Heart left ventricle (tissue), 13 donors: ENCODE measurements at regions not wholly inside any gene's neighbourhood (a gene's known extent, or its start where the extent isn't known, plus 50 kb on each side); places are given as distances from the start of the nearest gene placed in this dataset.

Experiments used
- POLR2A ChIP-seq, 2 donors: fragments of 450-650 bp; IDR thresholded peaks; one replicate each; pipeline ENCODE4 v1.6.1; 2017; ENCODE audit warnings: antibody characterized with exemption in 2 of 2, mild to moderate bottlenecking in 2 of 2, moderate library complexity in 2 of 2
- TF ChIP-seq, protein P1 (sequence below), 12 donors: fragments of 200-600 bp; sonication (generic) in 4 of 12; IDR thresholded peaks; one replicate each; pipeline versions ENCODE4 v1.5.0 to v1.8.0; 2018 to 2022; ENCODE audit warnings: antibody characterized with exemption in 12 of 12, mild to moderate bottlenecking in 5 of 12
- donor health status: ischemic (EF 13 %, LVEDD 7.1; RV severe dilation, severe dysfunction).
- donor health status: DM: no; HTN: yes; CAD: no.
- donor health status: DM: no; HTN: no; CAD: no.
- donor health status: ischemic (EF 25% LVEDD 6.9; RV normal size, moderate dysfunction).
- donor health status: ischemic (EF 25% LVEDD 5.7; RV mildly dilated, moderate dysfunction).
- donor health status: ischemic (EF 35%, LVEDD 5.7; RV mildly dilated, moderate dysfunction).
- donor health status: nonischemic (EF 11% LVEDD 7.7; RV severe dilation, severe dysfunction).
- donor health status: DM: yes; HTN: yes; CAD: no.
- donor health status: PGD.
- donor health status: ischemic (EF 29% LVEDD 5.4; RV normal size, mild dysfunction).
- donor health status: nonischemic (EF 23%, LVEDD 6.1; RV moderate dilation, normal function).

DNA sequence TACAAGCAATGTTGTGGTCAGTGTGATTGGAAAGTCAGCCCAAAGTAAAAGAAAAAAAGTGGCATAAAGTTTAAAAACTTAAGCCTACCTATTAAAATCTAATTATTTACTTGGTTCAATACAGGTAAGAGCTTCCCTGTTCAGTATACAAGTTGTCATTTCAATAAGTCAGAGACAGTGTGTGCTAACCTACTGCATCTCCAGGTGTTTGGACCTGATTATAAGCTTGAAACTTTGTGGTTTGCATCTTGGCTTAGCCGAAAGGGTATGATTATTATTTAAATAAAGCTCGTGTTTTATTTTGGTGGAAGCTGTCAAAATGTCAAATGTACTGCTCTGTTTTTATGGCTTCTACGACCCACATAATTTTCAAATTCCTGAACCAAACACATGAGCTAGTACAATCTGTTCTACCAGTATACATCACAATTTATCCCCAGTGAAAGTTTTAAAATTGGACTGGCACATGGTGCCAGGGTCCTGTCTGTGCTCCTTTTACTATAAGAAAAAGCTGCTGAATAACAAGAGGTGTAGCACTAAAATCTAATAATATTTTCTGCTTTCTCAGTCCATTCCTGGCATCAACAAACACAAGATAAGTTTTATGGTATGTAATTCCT lies 103.9 kb upstream of the ANO3 start:
- TF ChIP-seq POLR2A (IDR thresholded peaks at IDR 0.05), result no peak
- TF ChIP-seq, protein P1, sequence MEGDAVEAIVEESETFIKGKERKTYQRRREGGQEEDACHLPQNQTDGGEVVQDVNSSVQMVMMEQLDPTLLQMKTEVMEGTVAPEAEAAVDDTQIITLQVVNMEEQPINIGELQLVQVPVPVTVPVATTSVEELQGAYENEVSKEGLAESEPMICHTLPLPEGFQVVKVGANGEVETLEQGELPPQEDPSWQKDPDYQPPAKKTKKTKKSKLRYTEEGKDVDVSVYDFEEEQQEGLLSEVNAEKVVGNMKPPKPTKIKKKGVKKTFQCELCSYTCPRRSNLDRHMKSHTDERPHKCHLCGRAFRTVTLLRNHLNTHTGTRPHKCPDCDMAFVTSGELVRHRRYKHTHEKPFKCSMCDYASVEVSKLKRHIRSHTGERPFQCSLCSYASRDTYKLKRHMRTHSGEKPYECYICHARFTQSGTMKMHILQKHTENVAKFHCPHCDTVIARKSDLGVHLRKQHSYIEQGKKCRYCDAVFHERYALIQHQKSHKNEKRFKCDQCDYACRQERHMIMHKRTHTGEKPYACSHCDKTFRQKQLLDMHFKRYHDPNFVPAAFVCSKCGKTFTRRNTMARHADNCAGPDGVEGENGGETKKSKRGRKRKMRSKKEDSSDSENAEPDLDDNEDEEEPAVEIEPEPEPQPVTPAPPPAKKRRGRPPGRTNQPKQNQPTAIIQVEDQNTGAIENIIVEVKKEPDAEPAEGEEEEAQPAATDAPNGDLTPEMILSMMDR (IDR thresholded peaks at IDR 0.05), result no peak
